T1000 (cell line): ENCODE measurements at regions not wholly inside any gene's neighbourhood (a gene's known extent, or its start where the extent isn't known, plus 50 kb on each side); places are given as distances from the start of the nearest gene placed in this dataset.
"Not testable (repeated sequence)": the region's sequence is repeated elsewhere in the genome, so short reads cannot be mapped to it uniquely, and the experiment has no call there.

Source experiments
- DNase-seq: peaks from one replicate; lab custom pipeline; 2025; ENCODE audit warnings: mixed read lengths; lab: John Stamatoyannopoulos, UW

DNA sequence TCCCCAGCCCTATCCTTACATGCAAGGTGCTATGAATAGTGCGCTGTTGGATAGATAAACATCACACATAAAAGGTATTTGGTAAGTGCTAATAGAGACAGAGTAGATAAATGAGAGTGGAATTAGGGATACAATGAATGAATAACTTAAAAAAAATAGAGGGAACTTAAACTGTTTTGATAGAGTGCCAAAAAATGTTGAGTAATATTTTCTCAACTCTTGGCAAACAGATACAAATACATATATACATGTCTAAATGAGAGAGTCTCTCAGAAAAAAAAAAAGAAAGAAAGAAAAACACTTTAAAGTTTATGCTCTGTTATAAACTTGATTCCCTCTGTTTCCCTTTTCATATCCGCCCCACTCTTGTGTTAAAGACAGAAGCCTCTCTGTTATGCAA lies 667.4 kb downstream of the ROBO2 start:
- no peak for DNase-seq

DNA sequence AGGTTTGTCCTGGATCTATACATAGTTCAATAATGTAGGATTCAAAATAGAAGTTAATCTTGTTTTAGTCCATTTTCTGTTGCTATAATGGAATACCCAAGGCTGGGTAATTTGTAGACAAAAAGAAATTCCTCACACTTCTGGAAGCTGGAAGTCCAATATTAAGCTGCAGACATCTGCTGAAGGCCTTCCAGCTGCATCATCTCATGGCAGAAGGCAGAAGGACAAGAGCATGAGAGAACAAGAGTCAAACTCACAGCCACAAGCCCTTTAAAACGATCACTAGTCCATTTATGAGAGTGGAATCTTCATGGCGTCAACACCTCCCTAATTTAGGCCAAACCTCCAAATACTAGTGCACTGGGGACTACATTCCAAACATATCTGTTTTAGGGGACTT lies 669.3 kb downstream of the ROBO2 start:
- no peak for DNase-seq

DNA sequence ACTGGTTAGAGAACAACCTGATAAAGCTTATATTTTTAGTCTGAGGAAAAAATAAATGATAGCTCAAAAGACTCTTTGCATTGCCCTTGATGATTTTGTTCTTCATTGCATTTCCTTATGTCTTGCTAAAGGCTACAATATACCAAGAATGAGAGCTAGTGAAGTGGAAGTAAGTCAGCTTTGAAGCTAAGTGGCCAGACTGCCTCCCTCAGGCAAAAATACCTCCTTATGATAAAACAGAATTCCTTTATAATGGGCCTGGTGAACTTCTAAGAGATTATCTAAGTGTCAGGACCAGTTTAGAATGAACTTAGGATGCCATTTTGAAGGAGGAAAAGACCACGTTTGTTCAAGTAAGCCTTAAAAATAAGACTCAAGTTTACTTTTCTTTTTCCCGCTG lies 678.4 kb downstream of the ROBO2 start:
- no peak for DNase-seq

DNA sequence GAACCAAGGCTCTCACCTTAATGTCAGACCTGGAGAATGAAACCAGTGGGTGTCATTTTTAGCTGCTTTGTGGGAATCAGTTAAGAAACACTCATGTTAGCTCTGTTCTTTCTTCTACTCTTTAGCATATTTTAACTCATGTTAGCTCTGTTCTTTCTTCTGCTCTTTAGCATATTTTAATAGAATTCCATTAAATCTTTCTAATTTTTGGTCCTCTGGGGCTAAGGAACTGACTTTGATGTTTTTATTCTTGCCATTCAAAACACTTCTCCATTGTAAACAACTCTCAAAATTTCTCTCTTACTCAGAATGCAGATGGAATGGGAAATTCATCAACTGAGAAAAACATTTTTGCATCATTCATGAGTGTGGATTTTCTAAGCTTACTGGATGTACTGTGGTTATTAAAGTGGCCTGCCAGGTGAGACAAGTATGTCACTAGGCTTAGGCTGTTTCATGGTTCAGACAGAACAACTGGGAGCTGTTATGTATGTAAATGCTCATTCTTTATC lies 680.6 kb downstream of the ROBO2 start:
- no peak for DNase-seq

DNA sequence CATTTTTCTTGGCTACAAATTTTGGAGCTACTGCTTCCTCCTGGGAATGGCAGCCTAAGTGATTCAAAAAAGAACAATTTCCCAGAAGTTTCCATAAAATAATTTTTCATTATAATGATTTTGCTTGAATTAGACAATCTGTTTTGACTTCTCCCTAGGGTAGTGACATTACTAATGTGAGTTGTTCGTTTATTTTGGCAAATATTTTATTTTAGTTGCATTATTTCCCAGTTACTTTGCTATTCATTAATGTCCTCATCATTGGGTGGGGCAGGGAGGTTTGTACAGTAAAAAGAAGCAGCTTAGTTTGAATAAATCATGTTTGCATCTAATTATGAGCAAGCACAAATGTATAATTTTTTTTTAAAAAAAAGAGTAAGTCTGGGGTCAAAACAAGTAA lies 686.6 kb downstream of the ROBO2 start:
- DNase-seq = no peak

DNA sequence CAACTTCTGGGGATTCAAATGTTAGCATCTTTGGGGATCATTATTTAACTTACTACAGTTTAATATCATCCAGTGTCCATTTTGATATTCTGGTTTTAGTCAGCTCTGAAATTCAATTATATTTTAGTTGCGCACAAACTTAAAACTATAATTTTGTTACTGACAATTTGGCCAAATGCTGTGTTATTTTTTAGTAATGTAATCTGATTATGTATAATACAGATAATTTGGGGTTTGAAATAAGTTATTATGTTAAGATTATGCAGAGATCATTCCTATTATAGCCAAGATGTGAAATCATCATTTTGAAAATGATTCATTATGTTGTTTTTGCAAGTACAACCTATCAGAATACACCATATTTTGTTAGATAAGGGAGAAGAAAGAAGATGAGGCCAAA lies 706.1 kb downstream of the ROBO2 start:
- DNase-seq = no peak

DNA sequence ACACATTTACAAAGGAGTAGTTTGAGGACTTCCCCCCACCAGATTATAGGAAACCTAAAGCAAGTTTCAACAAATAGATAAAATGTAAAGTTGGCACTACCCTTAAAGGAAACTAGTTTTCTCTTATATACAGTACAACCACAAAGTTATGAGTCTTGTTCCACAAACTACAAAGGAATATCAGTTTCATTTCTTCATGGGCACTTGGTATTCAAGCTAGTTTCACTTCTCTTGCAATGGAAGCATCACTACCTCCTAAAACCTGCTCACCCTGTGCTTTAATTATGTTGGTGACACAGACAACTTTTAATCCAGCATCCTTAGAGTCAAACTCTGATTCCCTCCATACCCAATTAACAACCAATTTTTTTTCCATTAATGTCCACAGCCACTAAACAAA lies 707.0 kb downstream of the ROBO2 start:
- DNase-seq = no peak

DNA sequence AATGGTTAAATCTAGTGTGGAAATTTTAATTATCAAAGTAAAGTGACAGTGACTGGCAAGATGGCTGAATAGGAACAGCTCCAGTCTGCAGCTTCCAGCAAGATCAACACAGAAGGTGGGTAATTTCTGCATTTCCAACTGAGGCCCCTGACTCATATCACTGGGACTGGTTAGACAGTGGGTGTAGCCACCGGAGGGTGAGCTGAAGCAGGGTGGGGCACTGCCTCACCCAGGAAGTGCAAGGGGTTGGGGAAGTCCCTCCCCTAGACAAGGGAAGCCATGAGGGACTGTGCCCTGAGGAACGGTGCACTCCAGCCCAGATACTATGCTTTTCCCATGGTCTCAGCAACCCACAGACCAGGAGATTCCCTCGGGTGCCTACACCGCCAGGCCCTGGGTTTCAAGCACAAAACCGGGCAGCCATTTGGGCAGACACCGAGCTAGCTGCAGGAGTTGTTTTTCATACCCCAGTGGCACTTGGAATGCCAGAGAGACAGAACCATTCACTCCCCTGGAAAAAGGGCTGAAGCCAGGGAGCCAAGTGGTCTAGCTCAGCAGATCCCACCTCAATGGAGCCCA lies 716.6 kb downstream of the ROBO2 start:
- not testable (repeated sequence) for DNase-seq

DNA sequence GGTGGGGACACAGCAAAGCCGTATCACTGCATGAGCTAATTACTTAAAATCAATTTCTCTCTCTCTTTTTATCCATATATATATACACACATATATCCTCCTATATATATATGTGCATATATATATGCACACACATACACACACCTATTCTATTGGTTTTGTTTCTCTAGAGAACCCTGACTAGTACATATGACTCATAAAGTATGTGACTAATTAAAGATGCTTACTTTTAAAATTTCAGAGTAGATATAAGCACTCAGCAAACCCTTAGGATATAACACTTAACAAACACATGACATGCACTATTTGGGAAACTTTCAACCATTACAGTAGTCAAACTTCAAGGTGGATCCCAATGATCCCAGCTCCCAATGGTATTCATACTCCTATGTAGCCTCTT lies 732.6 kb downstream of the ROBO2 start:
- DNase-seq = no peak

DNA sequence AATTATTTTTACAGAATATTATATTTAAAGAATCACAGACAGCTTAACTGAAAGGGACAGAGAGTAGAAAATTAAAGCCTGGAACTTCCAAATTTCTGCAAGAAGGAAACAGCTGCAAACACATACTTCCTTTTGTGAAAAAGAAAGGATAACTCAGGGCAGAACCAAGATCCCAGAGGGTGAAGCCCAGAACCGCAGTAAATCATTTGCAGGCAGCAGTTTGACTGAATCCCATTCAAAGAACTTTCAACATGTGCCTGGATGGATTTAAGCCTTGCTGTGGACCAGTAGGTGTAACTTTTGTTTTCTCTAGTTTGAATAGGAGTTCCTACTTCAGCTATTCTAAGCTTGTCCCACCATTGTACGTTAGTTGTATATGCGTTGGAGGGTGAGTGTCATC lies 733.2 kb downstream of the ROBO2 start:
- no peak for DNase-seq

DNA sequence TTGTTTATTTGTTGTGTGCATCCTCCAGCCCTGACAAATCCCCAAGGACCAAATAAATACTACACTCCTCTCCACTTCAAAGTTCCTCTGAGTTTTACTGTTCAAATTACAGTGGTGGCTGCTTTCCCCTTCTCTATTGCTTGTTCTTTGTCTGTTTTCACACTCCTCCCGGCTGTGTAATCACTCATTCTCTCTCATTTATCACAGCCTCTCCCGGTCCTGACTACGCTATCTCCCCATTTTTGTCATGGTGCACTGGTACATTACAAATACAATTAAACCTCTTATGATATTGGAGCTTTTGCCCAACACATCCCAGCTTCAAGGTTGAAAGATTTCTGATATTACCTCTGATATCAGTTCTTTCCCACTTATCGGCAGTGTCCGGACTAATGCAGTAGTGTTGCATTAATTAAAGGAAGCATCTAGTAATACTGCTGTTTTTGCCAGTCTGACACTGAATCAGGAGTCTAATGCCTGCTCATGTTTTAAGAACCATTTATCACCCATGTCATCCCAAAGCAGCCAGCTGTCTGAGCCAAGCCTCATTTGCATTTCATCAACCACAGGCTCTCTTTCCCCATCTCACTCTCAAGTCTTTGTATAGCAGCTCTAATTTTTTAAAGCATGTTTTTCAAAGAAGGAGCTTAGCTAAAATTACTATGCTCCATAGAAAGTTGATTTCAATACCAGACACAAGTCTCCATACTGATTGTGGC lies 740.5 kb downstream of the ROBO2 start:
- no peak for DNase-seq

DNA sequence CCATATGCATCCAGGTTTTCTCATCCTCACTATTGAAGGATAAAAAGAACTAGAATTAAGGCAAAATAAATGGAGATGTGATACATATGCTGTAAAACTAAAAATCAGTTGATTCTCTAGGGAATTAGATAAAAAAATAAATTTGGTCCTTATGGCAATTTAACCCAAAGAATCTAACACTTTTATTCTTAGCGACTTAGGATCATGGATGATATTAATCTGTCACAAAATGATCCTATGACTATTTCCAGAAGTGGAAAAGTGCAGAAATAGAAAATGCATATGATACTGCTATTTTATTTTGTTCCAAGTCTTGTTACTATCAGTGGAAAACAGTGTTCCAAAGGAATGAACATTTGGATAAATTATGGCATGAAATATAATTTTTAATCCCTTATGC lies 746.3 kb downstream of the ROBO2 start:
- no peak for DNase-seq

DNA sequence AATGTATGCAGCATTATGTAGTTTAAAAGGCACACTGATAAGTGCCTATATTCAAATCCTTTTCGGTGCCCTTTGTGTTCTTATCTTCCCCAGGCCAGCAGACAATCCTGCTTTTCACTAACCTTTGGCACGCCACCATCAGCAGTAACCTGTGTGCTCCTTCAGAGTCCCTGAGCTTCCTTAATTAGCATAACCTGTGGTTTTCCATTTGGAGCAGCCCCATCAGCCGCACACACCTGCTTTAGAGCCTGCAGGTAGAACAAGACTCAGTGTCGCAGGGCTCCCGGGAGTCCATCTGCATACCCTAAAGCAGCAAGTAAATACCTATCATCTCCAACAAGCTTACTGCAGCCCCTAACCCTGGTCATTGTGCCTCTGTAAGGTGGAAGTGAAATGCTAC lies 755.1 kb downstream of the ROBO2 start:
- DNase-seq = no peak

DNA sequence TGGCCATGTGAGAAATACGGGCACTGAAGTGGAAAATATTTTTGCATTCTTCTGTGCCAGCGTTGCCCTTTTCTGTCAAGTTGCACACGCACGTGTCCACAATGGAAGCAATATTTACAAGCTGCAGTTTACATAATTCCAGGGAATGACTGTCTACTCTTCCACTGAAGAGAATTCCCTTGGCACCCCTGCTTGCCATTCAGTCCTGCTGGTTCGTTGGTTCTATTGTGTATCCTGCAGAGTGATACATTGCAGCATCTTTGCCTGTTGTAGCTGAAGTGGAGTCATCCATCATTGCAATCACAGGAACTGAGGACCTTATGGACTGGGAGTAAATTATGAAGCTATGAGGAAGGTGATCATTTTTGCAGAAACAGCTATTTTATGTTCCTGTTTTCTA lies 759.4 kb downstream of the ROBO2 start:
- no peak for DNase-seq

DNA sequence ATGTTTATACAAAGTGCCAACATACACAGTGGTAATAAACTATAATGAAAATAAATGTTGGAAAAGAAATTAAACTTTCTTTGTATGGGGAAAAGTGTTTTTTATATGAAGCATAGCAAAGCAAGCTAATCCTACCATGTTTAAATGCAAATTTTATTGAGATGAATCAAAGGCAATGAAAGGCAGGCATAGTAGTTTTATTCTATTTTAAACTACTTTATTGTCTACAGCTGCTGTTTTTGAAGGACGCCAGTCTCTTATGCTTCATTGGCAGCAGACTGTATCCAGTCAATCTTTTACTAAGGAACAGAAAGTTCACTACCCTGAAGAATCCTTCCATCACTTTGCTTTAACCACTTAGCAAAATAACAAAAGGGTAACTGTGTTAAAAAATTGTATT lies 761.0 kb downstream of the ROBO2 start:
- DNase-seq = no peak

DNA sequence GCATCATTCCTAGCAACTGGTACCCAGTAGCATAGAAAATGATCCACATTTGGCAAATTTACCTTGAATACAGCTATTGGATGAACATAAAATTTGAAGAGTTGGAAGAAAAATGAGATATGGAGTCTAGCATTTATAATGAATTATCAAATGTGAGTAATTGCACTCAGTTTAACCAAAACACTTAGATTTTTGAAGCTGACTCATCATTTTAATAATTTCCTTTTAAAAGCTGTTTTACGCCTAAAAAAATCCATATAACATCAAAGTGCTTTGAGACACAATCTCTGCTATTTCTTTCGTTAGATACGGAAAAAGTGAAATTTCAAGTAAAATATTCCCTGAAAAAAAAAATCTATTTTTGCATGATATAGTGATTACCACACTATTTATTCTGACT lies 767.4 kb downstream of the ROBO2 start:
- DNase-seq = no peak

DNA sequence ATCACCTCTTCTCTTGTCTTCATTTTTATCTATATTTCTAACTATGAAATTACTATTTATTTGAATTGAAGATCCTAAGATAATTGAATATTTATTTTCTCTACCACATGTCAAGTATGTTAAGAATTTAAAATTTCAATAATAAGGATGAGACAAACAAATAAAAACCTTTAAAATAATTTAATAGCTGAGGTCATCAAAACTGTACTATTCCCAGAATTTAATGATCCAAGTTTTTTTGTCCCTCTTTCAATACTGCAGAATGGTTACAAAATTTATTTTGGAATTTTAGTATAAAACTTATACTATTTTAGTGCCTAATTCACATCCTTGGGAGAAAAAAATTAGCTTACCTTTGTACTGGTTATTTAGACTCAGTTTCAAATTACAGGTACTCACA lies 774.9 kb downstream of the ROBO2 start:
- DNase-seq = no peak

DNA sequence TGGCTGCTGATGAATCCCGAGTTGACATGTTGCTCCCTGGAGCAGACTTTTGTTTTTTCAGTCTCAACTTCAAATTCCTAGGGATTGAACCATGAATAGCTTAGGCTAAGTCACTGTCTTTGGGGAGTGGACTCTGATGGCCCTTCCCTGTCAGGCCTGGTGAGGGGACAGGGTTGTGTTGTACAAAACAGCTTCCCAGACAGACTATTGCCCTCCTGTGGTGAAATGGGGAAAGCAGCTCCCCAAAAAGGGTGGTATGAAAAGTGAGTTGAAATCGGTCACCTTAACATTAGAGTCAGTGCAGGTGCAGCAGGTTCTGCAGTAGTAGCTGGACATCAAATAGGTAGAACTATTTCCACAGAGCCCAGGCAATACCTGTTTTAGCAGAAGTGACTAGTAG lies 775.6 kb downstream of the ROBO2 start:
- no peak for DNase-seq

DNA sequence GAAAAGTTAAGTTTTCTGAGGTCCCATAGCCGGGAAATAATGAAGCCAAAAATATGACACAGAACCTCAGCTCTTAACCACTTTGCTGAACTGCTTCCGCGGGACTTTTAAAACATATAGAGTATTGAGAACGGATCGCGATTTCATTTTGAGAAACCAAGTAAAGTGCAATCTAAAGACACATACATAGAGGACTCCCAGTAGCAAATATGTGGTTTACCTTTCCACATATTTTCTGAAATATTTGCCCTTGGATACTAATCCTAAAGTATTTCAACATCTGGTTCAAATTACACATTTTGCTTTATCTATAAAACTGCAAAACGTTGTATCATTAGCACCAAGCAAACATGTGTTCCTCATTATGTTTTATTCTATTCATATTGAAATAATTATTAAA lies 776.5 kb downstream of the ROBO2 start:
- DNase-seq = no peak

DNA sequence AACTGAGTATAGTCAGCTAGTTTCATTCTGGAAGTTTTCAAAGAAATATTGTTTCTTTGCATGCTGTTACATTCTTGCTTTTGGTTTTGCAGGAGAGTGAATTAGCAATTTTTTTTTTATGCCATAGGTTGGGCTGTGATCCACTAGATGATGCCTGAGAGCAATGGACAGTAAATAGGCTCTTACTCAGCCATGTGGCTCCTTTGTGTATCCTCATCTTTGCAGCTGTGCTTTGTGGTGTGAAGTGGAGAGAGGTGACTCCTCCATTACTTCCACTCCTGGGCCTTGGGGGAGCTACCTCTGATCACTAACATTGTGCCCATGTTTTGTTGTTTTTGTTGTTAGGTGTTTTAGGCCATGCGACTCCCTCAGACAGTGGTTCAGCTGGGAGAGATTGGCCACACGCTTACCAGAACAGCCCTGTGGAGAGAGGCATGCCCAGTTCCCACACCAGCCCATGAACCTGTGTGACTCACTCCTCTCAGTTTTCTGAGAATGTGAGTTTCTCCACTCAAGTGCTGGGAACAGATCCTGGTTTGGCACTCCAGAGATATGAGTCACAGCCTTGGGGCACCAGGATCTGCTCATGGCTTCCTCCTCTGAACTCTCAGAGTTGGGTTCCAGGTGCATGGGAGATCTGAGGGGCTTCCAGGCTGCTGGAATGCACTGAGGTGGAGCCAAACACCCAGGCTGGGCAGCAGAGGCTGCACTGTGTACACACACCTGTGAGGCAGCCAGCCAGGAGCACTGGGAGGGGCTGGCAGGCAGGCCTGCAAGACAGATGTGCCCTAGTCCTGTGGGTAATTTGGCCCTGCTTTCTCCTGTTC lies 785.3 kb downstream of the ROBO2 start:
- peak; percentile 84 for DNase-seq

DNA sequence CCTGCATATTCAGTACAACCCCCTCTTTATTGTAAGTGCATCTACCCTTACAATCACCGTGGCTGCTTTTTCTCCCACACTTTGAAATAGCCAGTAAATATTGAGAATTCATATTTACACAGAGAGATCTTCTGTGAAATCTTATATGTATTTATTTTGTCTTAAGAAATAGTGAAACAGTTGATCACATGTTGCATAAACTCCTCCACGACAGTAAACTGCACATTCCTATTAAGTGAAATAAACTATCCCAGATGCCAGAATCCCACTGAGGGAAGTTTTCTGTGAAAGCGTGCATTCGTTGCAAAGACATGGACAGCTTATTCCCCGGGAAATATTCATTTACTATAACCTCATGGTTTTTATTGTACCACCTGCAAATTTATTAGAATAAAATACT lies 796.0 kb downstream of the ROBO2 start:
- no peak for DNase-seq

DNA sequence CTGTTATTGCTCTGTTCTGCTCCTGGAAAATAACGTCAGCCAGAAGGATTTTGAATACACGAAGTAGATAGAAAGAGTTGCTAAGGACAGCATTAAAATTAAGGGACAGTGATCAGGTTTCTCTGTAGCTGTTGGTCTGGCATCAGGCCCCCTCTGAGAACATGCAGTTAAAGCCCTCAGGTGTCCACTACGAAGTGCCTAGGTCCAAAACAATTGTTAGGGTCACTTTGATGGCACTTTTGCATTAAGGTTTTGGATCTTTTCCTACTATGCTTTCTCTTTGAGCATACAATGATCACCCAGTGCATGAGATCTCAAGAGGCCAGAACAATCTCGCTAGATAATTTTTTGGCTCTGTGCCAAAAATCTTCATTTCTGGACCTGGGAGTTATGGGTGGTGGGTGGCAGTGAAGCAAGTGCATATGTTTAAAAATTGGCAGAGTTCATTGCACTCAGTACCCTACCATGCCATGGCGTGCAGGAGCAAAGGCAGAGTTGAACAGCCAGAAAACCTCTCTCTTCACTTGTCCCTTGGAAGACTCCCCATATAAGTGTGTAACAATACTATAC lies 797.6 kb downstream of the ROBO2 start:
- no peak for DNase-seq

DNA sequence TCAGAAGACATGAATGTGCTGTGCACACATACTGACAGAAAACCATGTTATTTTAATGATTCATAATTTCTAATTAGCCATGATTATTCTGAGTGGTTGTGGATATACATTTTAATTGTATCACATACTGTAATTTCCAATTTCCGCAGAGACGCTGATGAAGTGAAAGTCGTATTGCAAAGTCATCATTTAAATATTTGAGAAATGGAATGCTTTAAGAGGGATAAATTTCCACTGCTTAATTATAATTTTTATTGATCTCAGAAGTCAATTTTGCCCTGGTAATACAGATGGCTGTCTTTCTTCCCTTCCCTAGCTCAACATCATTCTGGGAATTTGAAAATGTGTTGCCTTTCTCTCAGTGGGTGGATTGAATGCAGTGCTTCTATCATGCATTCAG lies 819.3 kb downstream of the ROBO2 start:
- DNase-seq = no peak
